ENCODE measurements at regions not wholly inside any gene's neighbourhood (a gene's known extent, or its start where the extent isn't known, plus 50 kb on each side); places are given as distances from the start of the nearest gene placed in this dataset.
A peak's percentile ranks its signal among the peaks of the same experiment; 100 is the strongest.

GRCh38 chr12:9345171-9345570 lies 137.0 kb upstream of the PZP start:
- H3K9me3 Mint-ChIP-seq = no peaks in the 10 kb centered on the region
- H3K4me1 Mint-ChIP-seq = peaks cover 47% of the 10 kb centered on the region
- H3K4me3 Mint-ChIP-seq = no peak overlapping the region
- H3K36me3 Mint-ChIP-seq (ENCODE audit: low read depth) = peaks cover 25% of the 10 kb centered on the region
- TF ChIP-seq CTCF (IDR thresholded peaks at IDR 0.05) = no peak
- no peak for DNase-seq
- no peak overlapping the region for H3K27ac Mint-ChIP-seq
- H3K27me3 Mint-ChIP-seq (ENCODE audit: low read depth, poor library complexity) = no peaks in the 10 kb centered on the region

GRCh38 chr12:9344541-9344940 lies 136.3 kb upstream of the PZP start:
- H3K36me3 Mint-ChIP-seq (ENCODE audit: low read depth) = peaks cover 23% of the 10 kb centered on the region
- DNase-seq = no peak
- peaks cover 53% of the 10 kb centered on the region for H3K4me1 Mint-ChIP-seq
- H3K9me3 Mint-ChIP-seq = no peaks in the 10 kb centered on the region
- no peak for TF ChIP-seq CTCF (IDR thresholded peaks at IDR 0.05)
- no peaks in the 10 kb centered on the region for H3K27me3 Mint-ChIP-seq (ENCODE audit: low read depth, poor library complexity)
- H3K4me3 Mint-ChIP-seq = no peak overlapping the region
- H3K27ac Mint-ChIP-seq = no peak overlapping the region

- Mint-ChIP-seq H3K4me3 (no peak overlapping the region), H3K27me3 (ENCODE audit: low read depth, poor library complexity) (no peaks in the 10 kb centered on the region), H3K4me1 (peaks cover 61% of the 10 kb centered on the region), H3K27ac (peak overlapping the region; percentile 78), H3K36me3 (ENCODE audit: low read depth) (peaks cover 17% of the 10 kb centered on the region), H3K9me3 (no peaks in the 10 kb centered on the region)
- DNase-seq = no peak
- TF ChIP-seq CTCF (IDR thresholded peaks at IDR 0.05) = no peak
Observed at GRCh38 chr12:9343731-9344130, 135.5 kb upstream of the PZP start.

GRCh38 chr12:9342614-9343353 lies 134.6 kb upstream of the PZP start:
- Mint-ChIP-seq H3K4me3 (no peak overlapping the region), H3K27ac (peak overlapping the region; percentile 93), H3K36me3 (ENCODE audit: low read depth) (peaks cover 16% of the 10 kb centered on the region), H3K4me1 (peaks cover 61% of the 10 kb centered on the region), H3K27me3 (ENCODE audit: low read depth, poor library complexity) (no peaks in the 10 kb centered on the region), H3K9me3 (no peaks in the 10 kb centered on the region)
- TF ChIP-seq CTCF (IDR thresholded peaks at IDR 0.05) = no peak
- no peak for DNase-seq

GRCh38 chr12:9341260-9341585 lies 133.0 kb upstream of the PZP start:
- Mint-ChIP-seq H3K27ac (no peak overlapping the region), H3K4me3 (no peak overlapping the region), H3K9me3 (peaks cover 14% of the 10 kb centered on the region), H3K4me1 (peaks cover 61% of the 10 kb centered on the region), H3K36me3 (ENCODE audit: low read depth) (peaks cover 26% of the 10 kb centered on the region), H3K27me3 (ENCODE audit: low read depth, poor library complexity) (no peaks in the 10 kb centered on the region)
- no peak for DNase-seq
- no peak for TF ChIP-seq CTCF (IDR thresholded peaks at IDR 0.05)
